ENCODE measurements at regions not wholly inside any gene's neighbourhood (a gene's known extent, or its start where the extent isn't known, plus 50 kb on each side); places are given as distances from the start of the nearest gene placed in this dataset.

- Histone ChIP-seq H3K9me3 (no peaks in the 10 kb centered on the region), H3K27me3 (no peaks in the 10 kb centered on the region), H3K36me3 (ENCODE audit: low read depth, missing control alignments) (no peaks in the 10 kb centered on the region), H3K4me1 (no peaks in the 10 kb centered on the region), H3K4me3 (no peak overlapping the region), H3K27ac (no peak overlapping the region)
- 95 to 96% methylated on average over 3 of the region's 3 CpGs for WGBS, 2 donors
- no peak for DNase-seq
- TF ChIP-seq POLR2A (IDR thresholded peaks at IDR 0.05) (no peak), CTCF (IDR thresholded peaks at IDR 0.05) (no peak)
- intact Hi-C loops (cut with DNase I; ENCODE audit: low total_unique reads), result no loop called here
Observed at GRCh38 chr12:107594995-107595394, 90.6 kb upstream of the PWP1 start.

- no peak for DNase-seq
- no peak overlapping the region for H3K27ac ChIP-seq
- WGBS, 2 donors, result 94 to 96% methylated on average over 2 of the region's 2 CpGs
- intact Hi-C loops (cut with DNase I; ENCODE audit: low total_unique reads), result no loop called here
- no peak overlapping the region for H3K4me3 ChIP-seq
- H3K9me3 ChIP-seq, result no peaks in the 10 kb centered on the region
- TF ChIP-seq POLR2A (IDR thresholded peaks at IDR 0.05), result no peak
- TF ChIP-seq CTCF (IDR thresholded peaks at IDR 0.05), result no peak
- H3K4me1 ChIP-seq, result no peaks in the 10 kb centered on the region
- no peaks in the 10 kb centered on the region for H3K36me3 ChIP-seq (ENCODE audit: low read depth, missing control alignments)
- no peaks in the 10 kb centered on the region for H3K27me3 ChIP-seq
Observed at GRCh38 chr12:107597695-107598410, 87.7 kb upstream of the PWP1 start.

- 84 to 96% methylated on average over 3 of the region's 3 CpGs for WGBS, 2 donors
- intact Hi-C loops (cut with DNase I; ENCODE audit: low total_unique reads), result no loop called here
Observed at GRCh38 chr12:107598906-107599305, 86.7 kb upstream of the PWP1 start.

GRCh38 chr12:107600581-107601144 is 84.9 kb upstream of the PWP1 start:
- Histone ChIP-seq H3K4me1 (no peaks in the 10 kb centered on the region), H3K27ac (no peak overlapping the region), H3K9me3 (no peaks in the 10 kb centered on the region), H3K27me3 (no peaks in the 10 kb centered on the region), H3K36me3 (ENCODE audit: low read depth, missing control alignments) (no peaks in the 10 kb centered on the region), H3K4me3 (no peak overlapping the region)
- 73 to 83% methylated on average over 4 of the region's 4 CpGs for WGBS, 2 donors
- intact Hi-C loops (cut with DNase I; ENCODE audit: low total_unique reads), result no loop called here
- TF ChIP-seq CTCF (IDR thresholded peaks at IDR 0.05) (no peak), POLR2A (IDR thresholded peaks at IDR 0.05) (no peak)
- DNase-seq, result no peak

More at GRCh38 chr12:107598906-107599305, 86.7 kb upstream of the PWP1 start:
- Histone ChIP-seq H3K4me3 (no peak overlapping the region), H3K4me1 (no peaks in the 10 kb centered on the region), H3K36me3 (ENCODE audit: low read depth, missing control alignments) (no peaks in the 10 kb centered on the region), H3K27ac (no peak overlapping the region), H3K9me3 (no peaks in the 10 kb centered on the region), H3K27me3 (no peaks in the 10 kb centered on the region)
- TF ChIP-seq POLR2A (IDR thresholded peaks at IDR 0.05), result no peak
- no peak for TF ChIP-seq CTCF (IDR thresholded peaks at IDR 0.05)
- DNase-seq, result no peak

GRCh38 chr12:107602446-107602845 is 83.2 kb upstream of the PWP1 start:
- H3K27me3 ChIP-seq, result no peaks in the 10 kb centered on the region
- H3K4me1 ChIP-seq, result no peaks in the 10 kb centered on the region
- no peak for DNase-seq
- H3K9me3 ChIP-seq, result no peaks in the 10 kb centered on the region
- TF ChIP-seq POLR2A (IDR thresholded peaks at IDR 0.05), result no peak
- no peak for TF ChIP-seq CTCF (IDR thresholded peaks at IDR 0.05)
- intact Hi-C loops (cut with DNase I; ENCODE audit: low total_unique reads), result no loop called here
- WGBS, 2 donors, result 91 to 95% methylated on average over 9 of the region's 9 CpGs
- H3K27ac ChIP-seq, result no peak overlapping the region
- H3K36me3 ChIP-seq (ENCODE audit: low read depth, missing control alignments), result no peaks in the 10 kb centered on the region
- no peak overlapping the region for H3K4me3 ChIP-seq

Data from testis (tissue), 2 donors.